GM18519 (cell line): ENCODE measurements at regions not wholly inside any gene's neighbourhood (a gene's known extent, or its start where the extent isn't known, plus 50 kb on each side); places are given as distances from the start of the nearest gene placed in this dataset.

Source experiments
- ATAC-seq: cut with Tn5 transposase; IDR thresholded peaks from one replicate; pipeline ENCODE4 v1.9.1; 2021; ENCODE audit warnings: mild to moderate bottlenecking, moderate library complexity; ENCODE audit not compliant: unreplicated experiment, low FRiP score

- ATAC-seq: no peak
These were observed 159.8 kb upstream of the MITF start for GRCh38 chr3:69579306-69580041.

GRCh38 chr3:69569520-69569919, 169.7 kb upstream of the MITF start:
- no peak for ATAC-seq

GRCh38 chr3:69568951-69569350, 170.3 kb upstream of the MITF start:
- no peak for ATAC-seq

- ATAC-seq: no peak
These were observed 170.8 kb upstream of the MITF start for GRCh38 chr3:69568458-69568857.

- no peak for ATAC-seq
These were observed 171.6 kb upstream of the MITF start for GRCh38 chr3:69567710-69568052.

GRCh38 chr3:69567023-69567709, 172.1 kb upstream of the MITF start:
- no peak for ATAC-seq

GRCh38 chr3:69566275-69566674, 173.0 kb upstream of the MITF start:
- ATAC-seq: no peak

GRCh38 chr3:69565316-69565715, 173.9 kb upstream of the MITF start:
- ATAC-seq: no peak

GRCh38 chr3:69563981-69564380, 175.3 kb upstream of the MITF start:
- no peak for ATAC-seq

- no peak for ATAC-seq
These were observed 176.1 kb upstream of the MITF start for GRCh38 chr3:69563151-69563550.

GRCh38 chr3:69562020-69562419, 176.1 kb upstream of the FRMD4B start:
- ATAC-seq: no peak

GRCh38 chr3:69560818-69561217, 174.9 kb upstream of the FRMD4B start:
- ATAC-seq: no peak

GRCh38 chr3:69560116-69560515, 174.2 kb upstream of the FRMD4B start:
- no peak for ATAC-seq

GRCh38 chr3:69558912-69559311, 173.0 kb upstream of the FRMD4B start:
- ATAC-seq: no peak

GRCh38 chr3:69554576-69554975, 168.7 kb upstream of the FRMD4B start:
- ATAC-seq: no peak

- no peak for ATAC-seq
These were observed 168.0 kb upstream of the FRMD4B start for GRCh38 chr3:69553888-69554287.

- no peak for ATAC-seq
These were observed 161.6 kb upstream of the FRMD4B start for GRCh38 chr3:69547461-69547880.

GRCh38 chr3:69542805-69543429, 157.0 kb upstream of the FRMD4B start:
- ATAC-seq: no peak

- ATAC-seq: no peak
These were observed 156.4 kb upstream of the FRMD4B start for GRCh38 chr3:69542089-69542804.

GRCh38 chr3:69541711-69542088, 155.8 kb upstream of the FRMD4B start:
- no peak for ATAC-seq
